BLaER1 treated with 17β-estradiol and CSF1 and Interleukin-3, amounts not matched to agents 10 nM and 100 nM (cell line): ENCODE measurements at regions not wholly inside any gene's neighbourhood (a gene's known extent, or its start where the extent isn't known, plus 50 kb on each side); places are given as distances from the start of the nearest gene placed in this dataset.

Source experiments
- H3K27ac ChIP-seq, 11 experiments: shearing (Covaris generic); formaldehyde crosslinking; 2 replicates each; pipeline ENCODE4 v1.8.1; 2022
- H3K27me3 ChIP-seq, 11 experiments: shearing (Covaris generic); formaldehyde crosslinking; 2 replicates each; pipeline ENCODE4 v1.8.1; 2022
- H3K36me3 ChIP-seq, 11 experiments: shearing (Covaris generic); formaldehyde crosslinking; 2 replicates each; pipeline ENCODE4 v1.8.1; 2022
- H3K4me1 ChIP-seq, 10 experiments: shearing (Covaris generic); formaldehyde crosslinking; 2 replicates each; pipeline ENCODE4 v1.8.1; 2022
- H3K4me2 ChIP-seq, 11 experiments: shearing (Covaris generic); formaldehyde crosslinking; 2 replicates each; pipeline ENCODE4 v1.8.1; 2022
- H3K4me3 ChIP-seq, 10 experiments: shearing (Covaris generic); formaldehyde crosslinking; 2 replicates each; pipeline ENCODE4 v1.8.1; 2022
- H3K9ac ChIP-seq, 11 experiments: shearing (Covaris generic); formaldehyde crosslinking; 2 replicates each; pipeline ENCODE4 v1.8.1; 2022
- H3K9me3 ChIP-seq, 11 experiments: shearing (Covaris generic); formaldehyde crosslinking; replicated peaks in 1 of 11; 2 replicates each; pipeline ENCODE4 v1.8.1; 2022
- H4K20me1 ChIP-seq, 11 experiments: shearing (Covaris generic); formaldehyde crosslinking; 2 replicates each; pipeline ENCODE4 v1.8.1; 2022
- Cebpa-rat ChIP-seq, 11 experiments: shearing (Covaris generic); IDR thresholded peaks; 2 replicates each; pipeline ENCODE4 v1.8.1; 2022

- no peak for TF ChIP-seq Cebpa-rat (IDR thresholded peaks at IDR 0.05)
- H3K9me3 ChIP-seq: no peaks in the 10 kb centered on the region
- H3K27ac ChIP-seq: peak overlapping the region in 2 of 11 experiments; percentile 34 to 43; a peak in 2 of 22 replicates
- H3K4me3 ChIP-seq: no peak overlapping the region
- no peaks in the 10 kb centered on the region for H3K27me3 ChIP-seq
- H4K20me1 ChIP-seq: no peaks in the 10 kb centered on the region; a peak in 1 of 22 replicates
- peak overlapping the region in 2 of 11 experiments; percentile 19 to 35; a peak in 3 of 22 replicates for H3K9ac ChIP-seq
- H3K4me1 ChIP-seq: peaks cover 6 to 50% (median 35%) of the 10 kb centered on the region in 10 experiments; a peak in 18 of 20 replicates
- peak overlapping the region; percentile 28 to 82 (median 62); a peak in 21 of 22 replicates for H3K4me2 ChIP-seq
- H3K36me3 ChIP-seq: no peaks in the 10 kb centered on the region
These were observed 149.7 kb downstream of the GLI2 start for GRCh38 chr2:120885321-120885720.

- Histone ChIP-seq H3K4me2 (peak overlapping the region in 10 of 11 experiments; percentile 50 to 82 (median 66); a peak in 19 of 22 replicates), H3K4me3 (no peak overlapping the region), H3K4me1 (peaks cover 6 to 46% (median 32%) of the 10 kb centered on the region in 10 experiments; a peak in 18 of 20 replicates), H3K9me3 (no peaks in the 10 kb centered on the region), H4K20me1 (no peaks in the 10 kb centered on the region), H3K36me3 (no peaks in the 10 kb centered on the region), H3K27me3 (no peaks in the 10 kb centered on the region), H3K27ac (peak overlapping the region in 1 of 11 experiments; percentile 43; a peak in 1 of 22 replicates), H3K9ac (peak overlapping the region in 2 of 11 experiments; percentile 19 to 35; a peak in 1 of 22 replicates)
- no peak for TF ChIP-seq Cebpa-rat (IDR thresholded peaks at IDR 0.05)
These were observed 150.1 kb downstream of the GLI2 start for GRCh38 chr2:120885749-120886148.

- no peaks in the 10 kb centered on the region for H3K9me3 ChIP-seq
- H3K9ac ChIP-seq: no peak overlapping the region
- no peak overlapping the region for H3K4me3 ChIP-seq
- no peaks in the 10 kb centered on the region for H3K36me3 ChIP-seq
- H3K4me2 ChIP-seq: peak overlapping the region in 9 of 11 experiments; percentile 33 to 82 (median 61); a peak in 16 of 22 replicates
- TF ChIP-seq Cebpa-rat (IDR thresholded peaks at IDR 0.05): no peak
- no peak overlapping the region for H3K27ac ChIP-seq
- no peaks in the 10 kb centered on the region for H4K20me1 ChIP-seq
- no peaks in the 10 kb centered on the region for H3K27me3 ChIP-seq
- H3K4me1 ChIP-seq: peaks cover 6 to 47% (median 32%) of the 10 kb centered on the region in 10 experiments; a peak in 18 of 20 replicates
These were observed 151.1 kb downstream of the GLI2 start for GRCh38 chr2:120886534-120887319.

DNA sequence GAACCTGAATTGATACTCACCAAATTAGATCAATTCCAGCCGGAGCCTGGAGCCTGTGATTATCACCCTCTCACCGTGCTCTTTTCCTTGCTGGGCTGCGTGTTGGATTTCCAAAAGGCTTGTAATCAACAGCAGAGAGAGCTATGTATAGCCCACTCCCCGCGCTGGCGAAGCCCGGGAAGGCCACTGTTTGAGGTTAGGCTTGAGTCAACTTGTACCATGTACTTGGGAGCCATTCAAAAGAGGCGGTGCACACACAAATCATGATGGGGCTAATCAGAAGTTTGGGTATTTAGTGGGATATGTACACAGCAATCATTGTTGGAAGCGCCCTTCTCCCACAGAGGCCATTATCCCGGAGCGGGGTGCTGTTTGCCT is 151.6 kb downstream of the GLI2 start:
- Histone ChIP-seq H3K27me3 (no peaks in the 10 kb centered on the region), H3K9me3 (no peaks in the 10 kb centered on the region), H3K4me2 (peak overlapping the region in 8 of 11 experiments; percentile 41 to 82 (median 69); a peak in 13 of 22 replicates), H3K4me3 (no peak overlapping the region), H3K36me3 (no peaks in the 10 kb centered on the region), H3K9ac (no peak overlapping the region), H4K20me1 (no peaks in the 10 kb centered on the region), H3K27ac (no peak overlapping the region), H3K4me1 (peaks cover 6 to 53% (median 37%) of the 10 kb centered on the region in 10 experiments; a peak in 18 of 20 replicates)
- no peak for TF ChIP-seq Cebpa-rat (IDR thresholded peaks at IDR 0.05)

DNA sequence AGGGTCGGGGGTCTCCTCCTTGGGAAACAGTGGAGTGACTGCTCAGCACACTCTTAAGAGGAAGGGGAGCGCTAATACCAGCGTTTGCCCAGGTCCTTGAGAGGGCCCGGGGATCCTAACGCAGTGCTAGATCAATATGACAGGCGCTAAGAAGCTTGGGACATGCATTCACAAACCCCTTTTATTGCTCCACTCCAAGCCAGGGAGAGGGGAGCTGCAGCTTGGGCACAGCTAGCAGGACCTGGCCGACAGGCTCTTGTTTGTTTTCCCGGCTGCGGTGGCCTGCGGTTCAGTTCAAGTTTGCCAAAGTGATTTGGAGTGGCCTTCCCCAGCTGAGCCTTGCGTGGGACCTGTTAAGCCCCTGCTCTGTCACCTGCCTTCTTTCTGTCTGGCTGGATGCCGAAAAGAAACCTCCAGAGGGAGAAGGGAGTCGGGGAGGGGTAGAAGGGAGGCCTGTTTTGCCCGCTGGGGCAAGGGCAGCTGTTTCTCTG is 152.1 kb downstream of the GLI2 start:
- H3K4me1 ChIP-seq: peaks cover 10 to 58% (median 42%) of the 10 kb centered on the region in 10 experiments; a peak in 19 of 20 replicates
- H3K4me3 ChIP-seq: no peak overlapping the region
- H4K20me1 ChIP-seq: no peaks in the 10 kb centered on the region
- no peaks in the 10 kb centered on the region for H3K36me3 ChIP-seq
- TF ChIP-seq Cebpa-rat (IDR thresholded peaks at IDR 0.05): no peak
- H3K9me3 ChIP-seq: no peaks in the 10 kb centered on the region
- H3K9ac ChIP-seq: no peak overlapping the region
- no peak overlapping the region for H3K27ac ChIP-seq
- H3K4me2 ChIP-seq: peak overlapping the region in 4 of 11 experiments; percentile 77 to 82 (median 81); a peak in 1 of 22 replicates
- H3K27me3 ChIP-seq: no peaks in the 10 kb centered on the region

GRCh38 chr2:120888851-120889250 is 153.2 kb downstream of the GLI2 start:
- Histone ChIP-seq H3K4me3 (no peak overlapping the region), H3K36me3 (no peaks in the 10 kb centered on the region), H3K4me2 (no peak overlapping the region), H3K27ac (no peak overlapping the region), H3K27me3 (no peaks in the 10 kb centered on the region), H4K20me1 (no peaks in the 10 kb centered on the region), H3K4me1 (peaks cover 20 to 68% (median 52%) of the 10 kb centered on the region in 10 experiments), H3K9me3 (no peaks in the 10 kb centered on the region), H3K9ac (no peak overlapping the region)
- no peak for TF ChIP-seq Cebpa-rat (IDR thresholded peaks at IDR 0.05)

- no peak overlapping the region for H3K4me2 ChIP-seq
- H3K4me1 ChIP-seq: peaks cover 25 to 68% (median 53%) of the 10 kb centered on the region in 10 experiments
- H3K4me3 ChIP-seq: no peak overlapping the region
- no peaks in the 10 kb centered on the region for H4K20me1 ChIP-seq
- no peak overlapping the region for H3K27ac ChIP-seq
- no peaks in the 10 kb centered on the region for H3K36me3 ChIP-seq
- no peaks in the 10 kb centered on the region for H3K27me3 ChIP-seq
- H3K9ac ChIP-seq: no peak overlapping the region
- no peaks in the 10 kb centered on the region for H3K9me3 ChIP-seq
- TF ChIP-seq Cebpa-rat (IDR thresholded peaks at IDR 0.05): no peak
These were observed 154.3 kb downstream of the GLI2 start for GRCh38 chr2:120889936-120890335.

DNA sequence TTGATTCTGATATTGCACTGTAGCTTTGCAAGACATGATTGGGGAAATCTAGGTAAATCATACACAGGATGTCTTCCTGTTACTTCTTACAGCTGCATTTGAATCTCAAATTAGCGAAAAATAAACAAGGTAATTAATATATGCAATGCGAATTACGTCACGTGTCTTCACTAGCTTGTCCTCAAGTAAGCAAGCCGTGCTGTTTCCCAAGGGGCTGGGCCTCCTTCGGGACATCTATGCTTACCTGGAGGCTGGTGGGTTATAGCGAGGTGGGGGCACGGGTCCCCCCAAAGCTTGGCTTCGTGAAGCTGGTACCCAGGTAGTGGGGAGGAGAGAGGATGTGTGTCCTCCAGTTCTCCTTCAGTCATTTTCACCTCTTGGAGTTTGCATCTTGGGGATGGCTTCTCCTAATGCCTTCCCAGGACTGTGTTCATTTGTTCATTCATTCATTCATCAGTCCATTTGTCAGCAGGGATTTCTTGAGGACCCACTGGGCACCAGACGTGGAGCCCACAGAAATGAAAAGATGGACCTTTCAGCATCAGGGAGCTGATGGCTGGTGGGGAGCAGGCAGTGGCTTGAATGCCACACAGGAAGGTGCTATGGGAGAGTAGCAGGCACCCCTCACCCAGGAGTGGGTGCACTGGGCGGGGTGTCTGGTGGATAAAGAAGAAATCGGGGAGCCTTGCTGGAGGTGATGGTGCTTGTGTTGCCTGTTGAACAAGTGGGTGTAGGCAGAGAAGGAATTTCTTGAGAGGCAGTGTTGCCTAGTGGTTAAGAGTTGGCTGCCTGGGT is 155.1 kb downstream of the GLI2 start:
- H3K27me3 ChIP-seq: no peaks in the 10 kb centered on the region
- no peaks in the 10 kb centered on the region for H3K36me3 ChIP-seq
- H3K9ac ChIP-seq: no peak overlapping the region
- no peak overlapping the region for H3K4me2 ChIP-seq
- H3K4me1 ChIP-seq: peaks cover 18 to 68% (median 52%) of the 10 kb centered on the region in 10 experiments
- no peak overlapping the region for H3K4me3 ChIP-seq
- no peak for TF ChIP-seq Cebpa-rat (IDR thresholded peaks at IDR 0.05)
- no peaks in the 10 kb centered on the region for H3K9me3 ChIP-seq
- no peaks in the 10 kb centered on the region for H4K20me1 ChIP-seq
- no peak overlapping the region for H3K27ac ChIP-seq
